ENCODE measurements at regions not wholly inside any gene's neighbourhood (a gene's known extent, or its start where the extent isn't known, plus 50 kb on each side); places are given as distances from the start of the nearest gene placed in this dataset.
"Not testable (repeated sequence)": the region's sequence is repeated elsewhere in the genome, so short reads cannot be mapped to it uniquely, and the experiment has no call there.

DNA sequence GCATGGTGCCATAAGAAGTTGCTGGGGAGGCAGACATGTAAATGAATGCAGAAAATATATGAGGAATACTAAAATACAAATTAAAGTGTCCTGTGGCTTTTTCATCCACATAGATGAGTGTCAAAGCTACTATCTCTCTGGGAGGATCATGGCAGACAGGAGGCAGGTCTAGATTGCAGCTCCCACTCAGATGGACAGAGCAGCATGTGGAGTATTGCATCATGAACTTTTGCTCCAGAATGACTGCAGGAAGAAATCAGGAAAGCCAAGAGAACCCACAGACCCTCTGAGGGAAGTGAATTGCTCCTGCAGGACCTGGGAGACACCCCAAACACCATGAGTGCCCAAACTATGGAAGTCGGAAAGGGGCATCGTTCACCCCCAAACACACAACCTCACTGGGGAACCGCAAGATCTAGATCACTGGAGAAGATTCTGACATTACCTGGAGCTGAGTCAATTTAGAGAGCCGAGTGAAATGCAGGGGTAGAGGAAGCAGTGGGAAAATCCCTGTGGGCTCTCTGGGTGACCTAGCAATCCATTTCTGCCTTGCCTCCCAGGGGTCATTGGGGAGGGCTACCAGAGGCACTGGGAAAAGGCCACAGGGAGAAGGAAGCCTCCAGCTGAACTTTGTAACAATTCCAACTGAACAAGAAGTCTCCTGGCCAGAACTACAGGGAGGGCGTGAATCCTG lies 61.0 kb upstream of the PRSS3 start:
- H3K27ac ChIP-seq (ENCODE audit: insufficient read depth in 1 of 2, low read depth in 1 of 2, low read length in 2 of 2, poor library complexity in 1 of 2, severe bottlenecking in 2 of 2); H3K36me3 ChIP-seq (ENCODE audit: control insufficient read depth in 4 of 4, insufficient read depth in 4 of 4, low read length in 3 of 4); H3K4me3 ChIP-seq (ENCODE audit: control insufficient read depth in 1 of 7, extremely low read depth in 1 of 7, insufficient read depth in 4 of 7, low read depth in 2 of 7, low read length in 6 of 7); DNase-seq; H3K4me1 ChIP-seq (ENCODE audit: control extremely low read depth in 1 of 4, control insufficient read depth in 4 of 4, insufficient read depth in 4 of 4, low read length in 3 of 4); POLR2A ChIA-PET; H3K9me3 ChIP-seq (ENCODE audit: control extremely low read depth in 1 of 5, control insufficient read depth in 4 of 5, insufficient read depth in 2 of 5, low read depth in 1 of 5, low read length in 4 of 5); H3K27me3 ChIP-seq (replicated peaks in 2 of 5; ENCODE audit: control insufficient read depth in 4 of 5, insufficient read depth in 5 of 5, low read length in 4 of 5): not testable (repeated sequence)
- 100% methylated on average over 1 of the region's 5 CpGs for WGBS (ENCODE audit: insufficient coverage)
- CTCF ChIA-PET, result interaction anchor here (1.0 kb wide), 2 partner anchors 14 to 110 kb away, joined by 3 to 4 read pairs; no protein-coding TSS in a partner anchor

- not testable (repeated sequence) for H3K4me1 ChIP-seq (ENCODE audit: control extremely low read depth in 1 of 4, control insufficient read depth in 4 of 4, insufficient read depth in 4 of 4, low read length in 3 of 4)
Measured at GRCh38 chr9:33734941-33735835, 60.2 kb upstream of the PRSS3 start.

DNA sequence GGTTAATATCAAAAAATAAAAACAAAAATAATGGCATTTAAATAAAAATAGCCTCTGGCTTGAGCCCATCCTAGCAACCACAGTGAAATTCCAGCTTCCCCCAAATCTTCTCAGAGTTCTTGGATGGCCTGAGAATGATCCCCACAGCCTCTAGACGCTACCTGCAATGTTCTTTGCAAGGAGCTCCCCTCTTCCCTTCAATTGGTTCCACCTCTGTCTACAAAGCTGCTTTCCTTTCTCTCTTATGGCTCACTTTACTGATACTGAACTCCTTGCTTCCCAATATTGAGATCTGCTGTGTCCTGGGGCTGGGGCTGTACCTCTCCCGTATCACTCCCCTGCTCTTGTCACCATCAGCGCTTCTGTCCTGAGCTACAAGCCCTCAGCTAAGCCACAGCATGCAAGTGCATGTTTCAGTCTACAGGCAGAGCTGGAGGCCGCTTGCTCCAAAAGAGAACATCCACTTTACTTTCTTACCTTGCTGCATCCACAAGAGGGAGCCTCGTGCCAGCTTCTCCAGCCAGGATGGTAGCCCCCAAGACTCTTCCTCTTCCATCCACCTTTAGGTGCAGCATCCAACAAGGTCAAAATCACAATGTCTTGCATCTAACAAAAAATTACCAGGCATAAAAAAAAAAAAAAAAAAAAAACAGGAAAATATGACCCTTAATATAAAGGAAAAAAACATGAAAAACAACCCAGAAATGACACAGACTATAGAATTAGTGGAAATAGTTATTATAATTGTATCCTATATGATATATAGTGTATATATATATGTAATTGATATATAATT lies 57.4 kb upstream of the PRSS3 start:
- no peak overlapping the region for H3K4me3 ChIP-seq (ENCODE audit: control insufficient read depth in 1 of 7, extremely low read depth in 1 of 7, insufficient read depth in 4 of 7, low read depth in 2 of 7, low read length in 6 of 7)
- peak; percentile 55 to 77 (median 76) for DNase-seq
- H3K9me3 ChIP-seq (ENCODE audit: control extremely low read depth in 1 of 5, control insufficient read depth in 4 of 5, insufficient read depth in 2 of 5, low read depth in 1 of 5, low read length in 4 of 5), result peaks cover 0 to 5% (median 0%) of the 10 kb centered on the region in 5 experiments
- no peak overlapping the region for H3K27ac ChIP-seq (ENCODE audit: insufficient read depth in 1 of 2, low read depth in 1 of 2, low read length in 2 of 2, poor library complexity in 1 of 2, severe bottlenecking in 2 of 2)
- no peaks in the 10 kb centered on the region for H3K36me3 ChIP-seq (ENCODE audit: control insufficient read depth in 4 of 4, insufficient read depth in 4 of 4, low read length in 3 of 4)
- ChIA-PET POLR2A (no interaction called here), CTCF (interaction anchor here (0.7 to 2.5 kb wide), 11 partner anchors 9 to 252 kb away, joined by 3 to 14 read pairs (median 4); partner anchors contain the start of gene ANKRD18B)
- H3K27me3 ChIP-seq (replicated peaks in 2 of 5; ENCODE audit: control insufficient read depth in 4 of 5, insufficient read depth in 5 of 5, low read length in 4 of 5), result no peaks in the 10 kb centered on the region
- no peaks in the 10 kb centered on the region for H3K4me1 ChIP-seq (ENCODE audit: control extremely low read depth in 1 of 4, control insufficient read depth in 4 of 4, insufficient read depth in 4 of 4, low read length in 3 of 4)
- 30% methylated on average over 2 of the region's 5 CpGs for WGBS (ENCODE audit: insufficient coverage)

More at GRCh38 chr9:33734941-33735835, 60.2 kb upstream of the PRSS3 start:
- ChIA-PET POLR2A (interaction anchor here (0.6 kb wide), 1 partner anchor 501 kb away, joined by 3 read pairs; no protein-coding TSS in a partner anchor), CTCF (interaction anchor here (1.0 kb wide), 2 partner anchors 15 to 111 kb away, joined by 3 to 4 read pairs; no protein-coding TSS in a partner anchor)
- WGBS (ENCODE audit: insufficient coverage), result 100% methylated on average over 4 of the region's 6 CpGs
- H3K4me3 ChIP-seq (ENCODE audit: control insufficient read depth in 1 of 7, extremely low read depth in 1 of 7, insufficient read depth in 4 of 7, low read depth in 2 of 7, low read length in 6 of 7); DNase-seq; H3K27me3 ChIP-seq (replicated peaks in 2 of 5; ENCODE audit: control insufficient read depth in 4 of 5, insufficient read depth in 5 of 5, low read length in 4 of 5); H3K9me3 ChIP-seq (ENCODE audit: control extremely low read depth in 1 of 5, control insufficient read depth in 4 of 5, insufficient read depth in 2 of 5, low read depth in 1 of 5, low read length in 4 of 5); H3K27ac ChIP-seq (ENCODE audit: insufficient read depth in 1 of 2, low read depth in 1 of 2, low read length in 2 of 2, poor library complexity in 1 of 2, severe bottlenecking in 2 of 2); H3K36me3 ChIP-seq (ENCODE audit: control insufficient read depth in 4 of 4, insufficient read depth in 4 of 4, low read length in 3 of 4): not testable (repeated sequence)

GRCh38 chr9:33739398-33739797 lies 56.0 kb upstream of the PRSS3 start:
- ChIA-PET CTCF (interaction anchor here (1.2 to 2.5 kb wide), 5 partner anchors 12 to 117 kb away, joined by 4 to 14 read pairs (median 7); no protein-coding TSS in a partner anchor), POLR2A (no interaction called here)
- Histone ChIP-seq H3K36me3 (ENCODE audit: control insufficient read depth in 4 of 4, insufficient read depth in 4 of 4, low read length in 3 of 4) (no peaks in the 10 kb centered on the region), H3K27me3 (replicated peaks in 2 of 5; ENCODE audit: control insufficient read depth in 4 of 5, insufficient read depth in 5 of 5, low read length in 4 of 5) (no peaks in the 10 kb centered on the region), H3K4me1 (ENCODE audit: control extremely low read depth in 1 of 4, control insufficient read depth in 4 of 4, insufficient read depth in 4 of 4, low read length in 3 of 4) (no peaks in the 10 kb centered on the region), H3K9me3 (ENCODE audit: control extremely low read depth in 1 of 5, control insufficient read depth in 4 of 5, insufficient read depth in 2 of 5, low read depth in 1 of 5, low read length in 4 of 5) (peaks cover 0 to 5% (median 0%) of the 10 kb centered on the region in 5 experiments), H3K4me3 (ENCODE audit: control insufficient read depth in 1 of 7, extremely low read depth in 1 of 7, insufficient read depth in 4 of 7, low read depth in 2 of 7, low read length in 6 of 7) (no peak overlapping the region), H3K27ac (ENCODE audit: insufficient read depth in 1 of 2, low read depth in 1 of 2, low read length in 2 of 2, poor library complexity in 1 of 2, severe bottlenecking in 2 of 2) (no peak overlapping the region)
- no peak for DNase-seq

- Histone ChIP-seq H3K4me3 (ENCODE audit: control insufficient read depth in 1 of 7, extremely low read depth in 1 of 7, insufficient read depth in 4 of 7, low read depth in 2 of 7, low read length in 6 of 7) (no peak overlapping the region), H3K4me1 (ENCODE audit: control extremely low read depth in 1 of 4, control insufficient read depth in 4 of 4, insufficient read depth in 4 of 4, low read length in 3 of 4) (no peaks in the 10 kb centered on the region), H3K36me3 (ENCODE audit: control insufficient read depth in 4 of 4, insufficient read depth in 4 of 4, low read length in 3 of 4) (no peaks in the 10 kb centered on the region), H3K27me3 (replicated peaks in 2 of 5; ENCODE audit: control insufficient read depth in 4 of 5, insufficient read depth in 5 of 5, low read length in 4 of 5) (no peaks in the 10 kb centered on the region), H3K9me3 (ENCODE audit: control extremely low read depth in 1 of 5, control insufficient read depth in 4 of 5, insufficient read depth in 2 of 5, low read depth in 1 of 5, low read length in 4 of 5) (peaks cover 0 to 5% (median 0%) of the 10 kb centered on the region in 5 experiments), H3K27ac (ENCODE audit: insufficient read depth in 1 of 2, low read depth in 1 of 2, low read length in 2 of 2, poor library complexity in 1 of 2, severe bottlenecking in 2 of 2) (no peak overlapping the region)
- ChIA-PET CTCF (no interaction called here), POLR2A (no interaction called here)
- no CpG with 5 or more reads among the region's 1 CpG for WGBS (ENCODE audit: insufficient coverage)
- DNase-seq, result no peak
Measured at GRCh38 chr9:33740075-33740474, 55.3 kb upstream of the PRSS3 start.

DNA sequence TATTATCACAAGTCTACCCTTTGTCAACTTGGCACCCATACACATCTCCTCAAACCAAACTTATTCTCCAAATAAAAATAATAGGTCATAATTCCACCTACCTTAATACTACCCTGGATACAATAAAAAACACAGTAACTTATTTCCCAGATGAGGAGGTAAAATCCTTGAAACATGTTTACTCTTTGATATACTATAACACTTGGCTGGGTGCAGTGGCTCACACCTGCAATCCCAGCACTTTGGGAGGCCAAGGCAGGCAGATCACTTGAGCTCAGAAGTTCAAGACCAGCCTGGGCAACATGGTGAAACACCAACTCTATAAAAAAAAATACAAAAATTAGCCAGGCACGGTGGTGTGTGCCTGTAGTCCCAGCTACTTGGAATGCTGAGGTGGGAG lies 54.4 kb upstream of the PRSS3 start:
- H3K27ac ChIP-seq (ENCODE audit: insufficient read depth in 1 of 2, low read depth in 1 of 2, low read length in 2 of 2, poor library complexity in 1 of 2, severe bottlenecking in 2 of 2); H3K9me3 ChIP-seq (ENCODE audit: control extremely low read depth in 1 of 5, control insufficient read depth in 4 of 5, insufficient read depth in 2 of 5, low read depth in 1 of 5, low read length in 4 of 5); POLR2A ChIA-PET; H3K27me3 ChIP-seq (replicated peaks in 2 of 5; ENCODE audit: control insufficient read depth in 4 of 5, insufficient read depth in 5 of 5, low read length in 4 of 5); H3K36me3 ChIP-seq (ENCODE audit: control insufficient read depth in 4 of 4, insufficient read depth in 4 of 4, low read length in 3 of 4); DNase-seq; H3K4me3 ChIP-seq (ENCODE audit: control insufficient read depth in 1 of 7, extremely low read depth in 1 of 7, insufficient read depth in 4 of 7, low read depth in 2 of 7, low read length in 6 of 7); H3K4me1 ChIP-seq (ENCODE audit: control extremely low read depth in 1 of 4, control insufficient read depth in 4 of 4, insufficient read depth in 4 of 4, low read length in 3 of 4): not testable (repeated sequence)
- WGBS (ENCODE audit: insufficient coverage), result no CpG with 5 or more reads among the region's 1 CpG
- CTCF ChIA-PET, result interaction anchor here (0.6 to 1.1 kb wide), 2 partner anchors 38 to 369 kb away, joined by 3 to 5 read pairs; no protein-coding TSS in a partner anchor
